SK-N-SH (cell line): ENCODE measurements at regions not wholly inside any gene's neighbourhood (a gene's known extent, or its start where the extent isn't known, plus 50 kb on each side); places are given as distances from the start of the nearest gene placed in this dataset.

Source experiments
- CTCF ChIA-PET: fragments of 300-600, 350-600 bp; formaldehyde crosslinking; extraction: SDS; loops from one replicate; lab custom pipeline; 2021; lab: Yijun Ruan, JAX
- POLR2A ChIA-PET: fragments of 350-600 bp; sonication (Branson Sonifier 250); formaldehyde crosslinking; extraction: SDS; loops from one replicate; lab custom pipeline; 2020; ENCODE audit warnings: antibody characterized with exemption, inconsistent platforms; lab: Yijun Ruan, JAX
- DNase-seq: peaks from one replicate; pipeline ENCODE4 v3.0.0; 2012
- H2AFZ ChIP-seq: fragments of 200-600 bp; sonication (generic); 2 replicates; pipeline ENCODE4 v1.8.1; 2016; ENCODE audit warnings: antibody characterized with exemption, mild to moderate bottlenecking, low read depth
- H3F3A ChIP-seq: fragments of 200-600 bp; sonication (generic); replicated peaks from 2 replicates; pipeline ENCODE3; 2016; ENCODE audit warnings: antibody characterized with exemption, mild to moderate bottlenecking; ENCODE audit not compliant: insufficient read depth
- H3K27ac ChIP-seq, 2 experiments: fragments of 200-500 bp in 1 of 2; fragments of 200-600 bp in 1 of 2; sonication (Bioruptor generic) in 1 of 2; sonication (generic), shearing (Covaris generic) in 1 of 2; 2 replicates each; pipeline versions ENCODE4 v1.5.1 to v1.6.1; 2014 to 2016; ENCODE audit warnings: low read depth in 2 of 2, inconsistent platforms in 1 of 2, low read length in 1 of 2, mild to moderate bottlenecking in 1 of 2, mixed read lengths in 1 of 2
- H3K27me3 ChIP-seq: fragments of 200-600 bp; sonication (generic), shearing (Covaris generic); 2 replicates; pipeline ENCODE4 v1.6.1; 2016; ENCODE audit warnings: mixed run types; ENCODE audit not compliant: insufficient read depth
- H3K36me3 ChIP-seq, 2 experiments: fragments of 200-500 bp in 1 of 2; fragments of 200-600 bp in 1 of 2; sonication (Bioruptor generic) in 1 of 2; sonication (generic) in 1 of 2; replicated peaks in 1 of 2; 2 replicates each; pipeline versions ENCODE3 to v1.5.1; 2014 to 2016; ENCODE audit warnings: low read length in 1 of 2, mild to moderate bottlenecking in 1 of 2; ENCODE audit not compliant: insufficient read depth in 2 of 2, control insufficient read depth in 1 of 2
- H3K4me1 ChIP-seq, 2 experiments: fragments of 200-500 bp in 1 of 2; fragments of 200-600 bp in 1 of 2; sonication (Bioruptor generic) in 1 of 2; sonication (generic), shearing (Covaris generic) in 1 of 2; 2 replicates each; pipeline versions ENCODE4 v1.5.1 to v1.6.1; 2014 to 2016; ENCODE audit warnings: low read depth in 1 of 2, low read length in 1 of 2, mixed run types in 1 of 2; ENCODE audit not compliant: insufficient read depth in 2 of 2, control insufficient read depth in 1 of 2
- H3K4me2 ChIP-seq: fragments of 200-600 bp; sonication (generic), shearing (Covaris generic); 2 replicates; pipeline ENCODE4 v1.6.1; 2017; ENCODE audit warnings: mixed run types
- H3K4me3 ChIP-seq, 2 experiments: fragments of 200-500 bp in 1 of 2; fragments of 200-600 bp in 1 of 2; sonication (Bioruptor generic) in 1 of 2; sonication (generic), shearing (Covaris generic) in 1 of 2; 2 replicates each; pipeline versions ENCODE4 v1.5.1 to v1.8.1; 2014 to 2016; ENCODE audit warnings: low read depth in 2 of 2, inconsistent platforms in 1 of 2, low read length in 1 of 2, mild to moderate bottlenecking in 1 of 2, mixed read lengths in 1 of 2, moderate library complexity in 1 of 2
- H3K79me2 ChIP-seq: fragments of 200-600 bp; sonication (generic); 2 replicates; pipeline ENCODE4 v1.8.1; 2017; ENCODE audit warnings: mild to moderate bottlenecking; ENCODE audit not compliant: insufficient read depth
- H3K9ac ChIP-seq: fragments of 200-600 bp; sonication (generic); 2 replicates; pipeline ENCODE4 v1.6.1; 2017; ENCODE audit warnings: mixed run types
- H3K9me2 ChIP-seq: fragments of 200-600 bp; sonication (generic); 2 replicates; pipeline ENCODE4 v1.6.1; 2017; ENCODE audit warnings: mixed run types
- H3K9me3 ChIP-seq: fragments of 200-600 bp; sonication (generic); 2 replicates; pipeline ENCODE4 v1.6.1; 2017; ENCODE audit warnings: mixed run types, mild to moderate bottlenecking, moderate library complexity
- H4K20me1 ChIP-seq: fragments of 200-600 bp; sonication (generic); 2 replicates; pipeline ENCODE4 v1.6.1; 2017; ENCODE audit warnings: mild to moderate bottlenecking, mixed run types; ENCODE audit not compliant: insufficient read depth
- CHD2 ChIP-seq: fragments of 150-350 bp; IDR thresholded peaks from 2 replicates; pipeline ENCODE4 v1.6.1; 2018; ENCODE audit warnings: low read length; ENCODE audit not compliant: partially characterized antibody
- EZH2phosphoT487 ChIP-seq: fragments of 200-600 bp; sonication (generic); IDR thresholded peaks from 2 replicates; pipeline ENCODE4 v1.6.1; 2017; ENCODE audit warnings: low read depth, mixed run types, mild to moderate bottlenecking, antibody characterized with exemption, moderate library complexity, borderline replicate concordance
- FOSL2 ChIP-seq: IDR thresholded peaks from 2 replicates; pipeline ENCODE4 v1.4.0; 2012; ENCODE audit warnings: low read depth, mild to moderate bottlenecking, moderate library complexity, borderline replicate concordance
- FOXJ3 ChIP-seq: sonication (generic); formaldehyde crosslinking; IDR thresholded peaks from 2 replicates; pipeline ENCODE4 v1.5.1; 2020; ENCODE audit warnings: mild to moderate bottlenecking, missing genetic modification reagents
- FOXM1 ChIP-seq: IDR thresholded peaks from 2 replicates; pipeline ENCODE4 v1.4.0; 2012; ENCODE audit warnings: low read depth, mild to moderate bottlenecking
- NFIC ChIP-seq: IDR thresholded peaks from 2 replicates; pipeline ENCODE4 v1.4.0; 2012; ENCODE audit warnings: borderline replicate concordance
- NRF1 ChIP-seq: IDR thresholded peaks from 2 replicates; pipeline ENCODE4 v1.6.1; 2012; ENCODE audit warnings: low read depth, mild to moderate bottlenecking, low read length
- PBX3 ChIP-seq: IDR thresholded peaks from 2 replicates; pipeline ENCODE4; 2012
- RAD21 ChIP-seq: IDR thresholded peaks from 2 replicates; pipeline ENCODE4 v1.6.1; 2012; ENCODE audit warnings: mild to moderate bottlenecking, low read length
- REST ChIP-seq: IDR thresholded peaks from 2 replicates; pipeline ENCODE4 v1.6.1; 2012; ENCODE audit warnings: mild to moderate bottlenecking, low read depth, low read length, moderate library complexity
- RFX5 ChIP-seq: IDR thresholded peaks from 2 replicates; pipeline ENCODE4 v1.6.1; 2012; ENCODE audit warnings: mild to moderate bottlenecking, improper control_type of control experiment, low read length
- RXRA ChIP-seq: IDR thresholded peaks from 2 replicates; pipeline ENCODE4 v1.4.0; 2012; ENCODE audit warnings: low read depth, mild to moderate bottlenecking, borderline replicate concordance
- SMC3 ChIP-seq: IDR thresholded peaks from 2 replicates; pipeline ENCODE4 v1.6.1; 2012; ENCODE audit warnings: low read depth, low read length, improper control_type of control experiment
- TAF1 ChIP-seq: IDR thresholded peaks from 2 replicates; pipeline ENCODE4 v1.6.1; 2012; ENCODE audit warnings: low read depth, mild to moderate bottlenecking, low read length, moderate library complexity, borderline replicate concordance
- TEAD4 ChIP-seq: IDR thresholded peaks from 2 replicates; pipeline ENCODE4 v1.4.0; 2012; ENCODE audit warnings: mild to moderate bottlenecking, borderline replicate concordance; ENCODE audit not compliant: insufficient read depth
- YY1 ChIP-seq: IDR thresholded peaks from 2 replicates; pipeline ENCODE4 v1.4.0; 2012; ENCODE audit warnings: low read depth, mild to moderate bottlenecking
- ZBTB33 ChIP-seq: IDR thresholded peaks from 2 replicates; pipeline ENCODE4 v1.4.0; 2012; ENCODE audit warnings: low read depth, borderline replicate concordance
- WGBS: methylation state at CpG from one replicate; pipeline ENCODE4 v1.1.6; 2017; ENCODE audit warnings: low lambda C conversion rate; 5-methylcytosine and 5-hydroxymethylcytosine counted together

GRCh38 chr14:94893411-94894160 lies 123.7 kb upstream of the GSC start:
- Histone ChIP-seq H3K79me2 (no peaks in the 10 kb centered on the region), H4K20me1 (no peaks in the 10 kb centered on the region), H3K36me3 (no peaks in the 10 kb centered on the region), H3F3A (no peaks in the 10 kb centered on the region), H3K27ac (no peak overlapping the region), H2AFZ (no peak overlapping the region), H3K9ac (no peak overlapping the region)
- 41% methylated on average over 8 of the region's 17 CpGs for WGBS
- POLR2A ChIA-PET = no interaction called here
- TF ChIP-seq YY1 = no peak
- TF ChIP-seq ZBTB33 = no peak
- no peak for TF ChIP-seq NFIC
- no peak for TF ChIP-seq SMC3
- no peak for TF ChIP-seq CHD2
- TF ChIP-seq TEAD4 = no peak
- TF ChIP-seq RFX5 = no peak
- TF ChIP-seq EZH2phosphoT487 = no peak
- no peak for TF ChIP-seq PBX3
- TF ChIP-seq TAF1 = no peak
- no peak for TF ChIP-seq FOXM1
- TF ChIP-seq FOSL2 = no peak
- no peak for TF ChIP-seq REST
- TF ChIP-seq FOXJ3 = no peak
- no peak for TF ChIP-seq RXRA
- TF ChIP-seq NRF1 = no peak
- TF ChIP-seq RAD21 = no peak
- TF ChIP-seq, all 33 proteins: peak for 0
- CTCF ChIA-PET = no interaction called here
- no peaks in the 10 kb centered on the region for H3K9me2 ChIP-seq
- no peak for DNase-seq
- H3K4me2 ChIP-seq = no peak overlapping the region
- no peaks in the 10 kb centered on the region for H3K27me3 ChIP-seq
- H3K4me1 ChIP-seq = no peaks in the 10 kb centered on the region
- no peaks in the 10 kb centered on the region for H3K9me3 ChIP-seq
- no peak overlapping the region for H3K4me3 ChIP-seq
